T-helper 2 cell (primary cell): ENCODE measurements at regions not wholly inside any gene's neighbourhood (a gene's known extent, or its start where the extent isn't known, plus 50 kb on each side); places are given as distances from the start of the nearest gene placed in this dataset.

Experiments
- DNase-seq, 5 experiments: peaks; one replicate each; pipeline versions ENCODE4 v3.0.0 to v3.0.0-alpha.2; 2012 to 2022

- DNase-seq: no peak
Observed at GRCh38 chr1:4596486-4596885, 57.9 kb upstream of the AJAP1 start.

- no peak for DNase-seq
Observed at GRCh38 chr1:4597020-4597419, 57.4 kb upstream of the AJAP1 start.

GRCh38 chr1:4598561-4598960 is 55.8 kb upstream of the AJAP1 start:
- DNase-seq: no peak

- no peak for DNase-seq
Observed at GRCh38 chr1:4599521-4599920, 54.9 kb upstream of the AJAP1 start.

GRCh38 chr1:4599951-4600481 is 54.4 kb upstream of the AJAP1 start:
- DNase-seq: no peak

- DNase-seq: no peak
Observed at GRCh38 chr1:4600615-4601460, 53.6 kb upstream of the AJAP1 start.

- DNase-seq: no peak
Observed at GRCh38 chr1:4601941-4602340, 52.5 kb upstream of the AJAP1 start.

GRCh38 chr1:4602462-4603294 is 51.7 kb upstream of the AJAP1 start:
- DNase-seq: no peak

GRCh38 chr1:4603295-4604110 is 50.9 kb upstream of the AJAP1 start:
- DNase-seq: no peak
